NOMO-1 treated with dmso at 0.1 percent for 144 hours (cell line): ENCODE measurements at regions not wholly inside any gene's neighbourhood (a gene's known extent, or its start where the extent isn't known, plus 50 kb on each side); places are given as distances from the start of the nearest gene placed in this dataset.
A peak's percentile ranks its signal among the peaks of the same experiment; 100 is the strongest.
"Not testable (repeated sequence)": the region's sequence is repeated elsewhere in the genome, so short reads cannot be mapped to it uniquely, and the experiment has no call there.

ENCODE experiments used
- DNase-seq: peaks from one replicate; lab custom pipeline; 2025; ENCODE audit not compliant: unreplicated experiment; lab: John Stamatoyannopoulos, UW

- peak; percentile 34 for DNase-seq
These were observed 85.6 kb upstream of the CRYM start for GRCh38 chr16:21363550-21364223.

GRCh38 chr16:21361612-21362227 lies 83.6 kb upstream of the CRYM start:
- DNase-seq = not testable (repeated sequence)

- DNase-seq = not testable (repeated sequence)
These were observed 83.0 kb upstream of the CRYM start for GRCh38 chr16:21361045-21361444.

- not testable (repeated sequence) for DNase-seq
These were observed 81.4 kb upstream of the CRYM start for GRCh38 chr16:21359513-21359912.

GRCh38 chr16:21358261-21358795 lies 80.2 kb upstream of the CRYM start:
- peak; percentile 35 for DNase-seq

GRCh38 chr16:21356308-21356707 lies 78.2 kb upstream of the CRYM start:
- DNase-seq = peak; percentile 67

- DNase-seq = not testable (repeated sequence)
These were observed 73.3 kb upstream of the CRYM start for GRCh38 chr16:21351433-21351832.

GRCh38 chr16:21350851-21351250 lies 72.8 kb upstream of the CRYM start:
- not testable (repeated sequence) for DNase-seq

- DNase-seq = not testable (repeated sequence)
These were observed 71.2 kb upstream of the CRYM start for GRCh38 chr16:21349336-21349735.

- DNase-seq = not testable (repeated sequence)
These were observed 70.7 kb upstream of the CRYM start for GRCh38 chr16:21348815-21349214.

- not testable (repeated sequence) for DNase-seq
These were observed 69.4 kb upstream of the CRYM start for GRCh38 chr16:21347538-21347937.

GRCh38 chr16:21346756-21347491 lies 68.8 kb upstream of the CRYM start:
- DNase-seq = not testable (repeated sequence)

GRCh38 chr16:21344361-21344912 lies 66.3 kb upstream of the CRYM start:
- not testable (repeated sequence) for DNase-seq

GRCh38 chr16:21341101-21341500 lies 63.0 kb upstream of the CRYM start:
- DNase-seq = no peak

- DNase-seq = no peak
These were observed 61.9 kb upstream of the CRYM start for GRCh38 chr16:21339941-21340340.

- no peak for DNase-seq
These were observed 61.2 kb upstream of the CRYM start for GRCh38 chr16:21339269-21339641.

- DNase-seq = no peak
These were observed 60.6 kb upstream of the CRYM start for GRCh38 chr16:21338537-21339268.

GRCh38 chr16:21336231-21336630 lies 58.1 kb upstream of the CRYM start:
- no peak for DNase-seq

- not testable (repeated sequence) for DNase-seq
These were observed 56.4 kb upstream of the CRYM start for GRCh38 chr16:21334188-21335146.

- DNase-seq = not testable (repeated sequence)
These were observed 55.6 kb upstream of the CRYM start for GRCh38 chr16:21333683-21334082.
